Endothelial cell of umbilical vein (primary cell): ENCODE measurements at regions not wholly inside any gene's neighbourhood (a gene's known extent, or its start where the extent isn't known, plus 50 kb on each side); places are given as distances from the start of the nearest gene placed in this dataset.

Source experiments
- BruUV-seq: library from RNA; stranded (reverse); fragments of 400-500 nt; replicated peaks from 2 replicates; lab custom pipeline; 2021; lab: Mats Ljungman, UMichigan
- CTCF ChIA-PET: fragments of 300-600, 350-600 bp; sonication (Branson Sonifier 250); formaldehyde crosslinking; loops from one replicate; lab custom pipeline; 2021; ENCODE audit warnings: antibody characterized with exemption, inconsistent platforms; lab: Charles Lee
- POLR2A ChIA-PET: fragments of 300-600, 350-600 bp; sonication (Branson Sonifier 250); formaldehyde crosslinking; loops from one replicate; lab custom pipeline; 2021; ENCODE audit warnings: antibody characterized with exemption, inconsistent platforms; lab: Charles Lee
- DNase-seq: peaks from one replicate; pipeline ENCODE4 v3.0.0-alpha.2; 2011; ENCODE audit warnings: low read depth, low spot score
- FAIRE-seq: peaks from 2 replicates; lab custom pipeline; 2011; peaks lifted over from hg19 to GRCh38; lab: Jason Lieb, UNC
- H2AFZ ChIP-seq: 2 replicates; pipeline ENCODE4 v1.6.0; 2012; ENCODE audit warnings: low read depth, low read length, control low read depth, inconsistent platforms
- H3K27ac ChIP-seq: 2 replicates; pipeline ENCODE4 v1.5.1; 2011; ENCODE audit warnings: low read depth, mild to moderate bottlenecking, control low read depth, low read length, moderate library complexity; ENCODE audit not compliant: insufficient read depth
- H3K27me3 ChIP-seq, 2 experiments: 2 replicates each; pipeline versions ENCODE4 v1.6.0 to v1.6.1; 2011; ENCODE audit warnings: low read length in 2 of 2, mixed read lengths in 1 of 2; ENCODE audit not compliant: control insufficient read depth in 2 of 2, insufficient read depth in 2 of 2
- H3K36me3 ChIP-seq, 2 experiments: 2 replicates in 1 of 2; 3 replicates in 1 of 2; pipeline ENCODE4 v1.5.1; 2011; ENCODE audit warnings: low read length in 2 of 2, mild to moderate bottlenecking in 1 of 2, moderate library complexity in 1 of 2; ENCODE audit not compliant: control insufficient read depth in 2 of 2, insufficient read depth in 2 of 2; ENCODE audit errors: extremely low read depth in 1 of 2
- H3K4me1 ChIP-seq: 3 replicates; pipeline ENCODE4 v1.5.1; 2011; ENCODE audit warnings: mild to moderate bottlenecking, low read length; ENCODE audit not compliant: control insufficient read depth, insufficient read depth; ENCODE audit errors: extremely low read depth
- H3K4me2 ChIP-seq: 2 replicates; pipeline ENCODE4 v1.6.1; 2011; ENCODE audit warnings: low read length, control low read depth, mixed read lengths; ENCODE audit not compliant: insufficient read depth
- H3K4me3 ChIP-seq, 3 experiments: fragments of 200-600 bp in 1 of 3; sonication (generic), shearing (Covaris generic) in 1 of 3; replicated peaks in 1 of 3; 2 replicates each; pipeline ENCODE4 v1.5.1; 2011 to 2016; ENCODE audit warnings: control low read depth in 3 of 3, low read length in 3 of 3, mild to moderate bottlenecking in 2 of 3, inconsistent platforms in 1 of 3, low read depth in 1 of 3, moderate library complexity in 1 of 3; ENCODE audit not compliant: insufficient read depth in 1 of 3
- H3K79me2 ChIP-seq: 2 replicates; pipeline ENCODE4 v1.6.0; 2012; ENCODE audit warnings: low read length, inconsistent platforms; ENCODE audit not compliant: control insufficient read depth, insufficient read depth
- H3K9ac ChIP-seq: replicated peaks from 2 replicates; pipeline ENCODE3; 2011; ENCODE audit warnings: low read length, control low read depth; ENCODE audit not compliant: insufficient read depth; ENCODE audit errors: extremely low read depth
- H3K9me1 ChIP-seq: replicated peaks from 3 replicates; pipeline ENCODE4 v1.6.0; 2011; ENCODE audit warnings: mild to moderate bottlenecking, low read length; ENCODE audit not compliant: control insufficient read depth, insufficient read depth; ENCODE audit errors: extremely low read depth
- H3K9me3 ChIP-seq: replicated peaks from 2 replicates; pipeline ENCODE4 v1.5.1; 2012; ENCODE audit warnings: low read length, inconsistent platforms; ENCODE audit not compliant: control insufficient read depth, insufficient read depth
- H4K20me1 ChIP-seq: replicated peaks from 2 replicates; pipeline ENCODE3; 2011; ENCODE audit warnings: mild to moderate bottlenecking, low read length; ENCODE audit not compliant: control insufficient read depth, insufficient read depth; ENCODE audit errors: extremely low read depth
- CTCF ChIP-seq, 2 donors: IDR thresholded peaks; 1 replicate in 1 of 2; 2 replicates in 1 of 2; pipeline ENCODE4 v1.5.1; 2011; ENCODE audit warnings: low read length in 2 of 2, mild to moderate bottlenecking in 2 of 2, moderate library complexity in 2 of 2, control low read depth in 1 of 2, inconsistent platforms in 1 of 2, low read depth in 1 of 2; ENCODE audit not compliant: insufficient read depth in 1 of 2; ENCODE audit errors: extremely low read depth in 1 of 2
- EZH2 ChIP-seq: IDR thresholded peaks from 2 replicates; pipeline ENCODE4 v1.6.1; 2012; ENCODE audit warnings: borderline replicate concordance, low read depth, mild to moderate bottlenecking, moderate library complexity, low read length, inconsistent platforms; ENCODE audit not compliant: severe bottlenecking
- FOS ChIP-seq: IDR thresholded peaks from 2 replicates; pipeline ENCODE4 v1.6.1; 2011; ENCODE audit warnings: mild to moderate bottlenecking, low read length, moderate library complexity, borderline replicate concordance; ENCODE audit not compliant: insufficient read depth
- GATA2 ChIP-seq: IDR thresholded peaks from 2 replicates; pipeline ENCODE4 v1.7.0; 2011; ENCODE audit warnings: low read depth, mild to moderate bottlenecking, moderate library complexity, mixed read lengths, low read length; ENCODE audit not compliant: insufficient read length, insufficient read depth
- JUN ChIP-seq: IDR thresholded peaks from 2 replicates; pipeline ENCODE4 v1.6.1; 2011; ENCODE audit warnings: borderline replicate concordance, low read depth; ENCODE audit not compliant: insufficient read length, insufficient read depth
- MAX ChIP-seq: IDR thresholded peaks from 2 replicates; pipeline ENCODE4 v1.6.1; 2011; ENCODE audit not compliant: insufficient read depth, insufficient read length
- MYC ChIP-seq: IDR thresholded peaks from one replicate; pipeline ENCODE4 v1.6.1; 2011; ENCODE audit warnings: mild to moderate bottlenecking, low read depth, low read length
- POLR2A ChIP-seq: IDR thresholded peaks from 2 replicates; pipeline ENCODE4 v1.6.1; 2012; ENCODE audit warnings: low read depth, mild to moderate bottlenecking, control low read depth, low read length
- POLR2AphosphoS5 ChIP-seq: IDR thresholded peaks from 2 replicates; pipeline ENCODE4 v1.6.1; 2012; ENCODE audit warnings: low read depth, mild to moderate bottlenecking, control low read depth, low read length, moderate library complexity; ENCODE audit not compliant: insufficient read depth
- dilution Hi-C: fragments of 300-500 bp; cut with MboI; formaldehyde crosslinking; loops from one replicate; pipeline ENCODE4 v1.15.0; 2019; ENCODE audit warnings: low sequenced_read_pairs; ENCODE audit not compliant: extremely low pct_ligation_motif_present
- intact Hi-C: fragments of 100-400 bp; cut with micrococcal nuclease; formaldehyde crosslinking; loops from one replicate; pipeline ENCODE4 v1.10.0; 2022

- Histone ChIP-seq H3K4me1 (peaks cover 28% of the 10 kb centered on the region), H3K4me2 (no peak overlapping the region), H3K9me1 (no peaks in the 10 kb centered on the region), H3K9me3 (no peaks in the 10 kb centered on the region), H2AFZ (no peak overlapping the region), H3K27ac (no peak overlapping the region), H3K27me3 (no peaks in the 10 kb centered on the region), H3K4me3 (no peak overlapping the region), H3K36me3 (no peaks in the 10 kb centered on the region), H3K79me2 (no peaks in the 10 kb centered on the region), H4K20me1 (no peaks in the 10 kb centered on the region), H3K9ac (no peak overlapping the region)
- DNase-seq (no peak), FAIRE-seq (no peak)
- ChIA-PET CTCF (interaction anchor here (0.7 to 1.5 kb wide), 3 partner anchors 10 to 17 kb away, joined by 3 to 4 read pairs (median 3); no protein-coding TSS in a partner anchor), POLR2A (no interaction called here)
- intact Hi-C loops (no loop called here), dilution Hi-C loops (no loop called here)
- BruUV-seq = no TSS peak
- TF ChIP-seq JUN (no peak), MYC (no peak), EZH2 (no peak), POLR2A (no peak), MAX (no peak), POLR2AphosphoS5 (no peak), FOS (no peak), CTCF (IDR thresholded peaks at IDR 0.05; ENCODE audit: extremely low read depth in 1 of 2, insufficient read depth in 1 of 2, low read depth in 1 of 2, low read length in 2 of 2) (no peak), GATA2 (no peak)
Measured at GRCh38 chr6:121506761-121507754, 71.6 kb downstream of the GJA1 start.
